Vagina (tissue), 2 donors: ENCODE measurements at regions not wholly inside any gene's neighbourhood (a gene's known extent, or its start where the extent isn't known, plus 50 kb on each side); places are given as distances from the start of the nearest gene placed in this dataset.

ENCODE experiments used
- DNase-seq, 2 donors: peaks; one replicate each; pipeline ENCODE4 v3.0.0-alpha.2; 2017; ENCODE audit errors: extremely low spot score in 2 of 2
- H3K27ac ChIP-seq: fragments of 200-600 bp; sonication (generic); one replicate; pipeline ENCODE4 v1.5.1; 2019
- H3K27me3 ChIP-seq: fragments of 200-600 bp; sonication (generic); one replicate; pipeline ENCODE4 v1.5.1; 2019
- H3K36me3 ChIP-seq, 2 donors: fragments of 200-600 bp; sonication (generic); one replicate each; pipeline ENCODE4 v1.5.1; 2017 to 2019
- H3K4me1 ChIP-seq: fragments of 200-600 bp; sonication (generic); one replicate; pipeline ENCODE4 v1.5.1; 2019
- H3K4me3 ChIP-seq, 2 donors: fragments of 200-600 bp; sonication (generic); 1 replicate in 1 of 2; 2 replicates in 1 of 2; pipeline ENCODE4 v1.5.1; 2016 to 2019
- H3K9me3 ChIP-seq: fragments of 200-600 bp; sonication (generic); one replicate; pipeline ENCODE4 v1.5.1; 2019
- POLR2A ChIP-seq, 2 donors: fragments of 450-650 bp; IDR thresholded peaks; one replicate each; pipeline ENCODE4 v1.6.1; 2017; ENCODE audit warnings: antibody characterized with exemption in 2 of 2, mild to moderate bottlenecking in 2 of 2, moderate library complexity in 2 of 2
- POLR2AphosphoS5 ChIP-seq, 2 donors: sonication (generic); formaldehyde crosslinking; IDR thresholded peaks; one replicate each; pipeline ENCODE4 v1.9.0; 2017; ENCODE audit warnings: antibody characterized with exemption in 2 of 2, mild to moderate bottlenecking in 2 of 2, low read depth in 1 of 2; ENCODE audit not compliant: insufficient read depth in 1 of 2
- intact Hi-C: fragments of 100-400 bp; cut with DNase I; formaldehyde crosslinking; loops from one replicate; pipeline ENCODE4 v1.15.1; 2023
- TF ChIP-seq, protein P1 (sequence below), 3 experiments: fragments of 450-650 bp in 2 of 3; fragments of 200-600 bp in 1 of 3; sonication (generic) in 1 of 3; IDR thresholded peaks; one replicate each; pipeline ENCODE4 v1.5.1; 2017 to 2019; ENCODE audit warnings: antibody characterized with exemption in 3 of 3, mild to moderate bottlenecking in 2 of 3, moderate library complexity in 2 of 3

GRCh38 chr9:21695443-21695842, 107.0 kb upstream of the MTAP start:
- TF ChIP-seq POLR2A (IDR thresholded peaks at IDR 0.05) (no peak), POLR2AphosphoS5 (IDR thresholded peaks at IDR 0.05; ENCODE audit: insufficient read depth in 1 of 2, low read depth in 1 of 2) (no peak)
- TF ChIP-seq, protein P1, sequence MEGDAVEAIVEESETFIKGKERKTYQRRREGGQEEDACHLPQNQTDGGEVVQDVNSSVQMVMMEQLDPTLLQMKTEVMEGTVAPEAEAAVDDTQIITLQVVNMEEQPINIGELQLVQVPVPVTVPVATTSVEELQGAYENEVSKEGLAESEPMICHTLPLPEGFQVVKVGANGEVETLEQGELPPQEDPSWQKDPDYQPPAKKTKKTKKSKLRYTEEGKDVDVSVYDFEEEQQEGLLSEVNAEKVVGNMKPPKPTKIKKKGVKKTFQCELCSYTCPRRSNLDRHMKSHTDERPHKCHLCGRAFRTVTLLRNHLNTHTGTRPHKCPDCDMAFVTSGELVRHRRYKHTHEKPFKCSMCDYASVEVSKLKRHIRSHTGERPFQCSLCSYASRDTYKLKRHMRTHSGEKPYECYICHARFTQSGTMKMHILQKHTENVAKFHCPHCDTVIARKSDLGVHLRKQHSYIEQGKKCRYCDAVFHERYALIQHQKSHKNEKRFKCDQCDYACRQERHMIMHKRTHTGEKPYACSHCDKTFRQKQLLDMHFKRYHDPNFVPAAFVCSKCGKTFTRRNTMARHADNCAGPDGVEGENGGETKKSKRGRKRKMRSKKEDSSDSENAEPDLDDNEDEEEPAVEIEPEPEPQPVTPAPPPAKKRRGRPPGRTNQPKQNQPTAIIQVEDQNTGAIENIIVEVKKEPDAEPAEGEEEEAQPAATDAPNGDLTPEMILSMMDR (IDR thresholded peaks at IDR 0.05): no peak
- DNase-seq: no peak
- no peaks in the 10 kb centered on the region for H3K36me3 ChIP-seq
- intact Hi-C loops: no loop called here
- H3K27ac ChIP-seq: no peak overlapping the region
- H3K9me3 ChIP-seq: no peaks in the 10 kb centered on the region
- H3K4me3 ChIP-seq: no peak overlapping the region
- no peaks in the 10 kb centered on the region for H3K4me1 ChIP-seq
- H3K27me3 ChIP-seq: no peaks in the 10 kb centered on the region

DNA sequence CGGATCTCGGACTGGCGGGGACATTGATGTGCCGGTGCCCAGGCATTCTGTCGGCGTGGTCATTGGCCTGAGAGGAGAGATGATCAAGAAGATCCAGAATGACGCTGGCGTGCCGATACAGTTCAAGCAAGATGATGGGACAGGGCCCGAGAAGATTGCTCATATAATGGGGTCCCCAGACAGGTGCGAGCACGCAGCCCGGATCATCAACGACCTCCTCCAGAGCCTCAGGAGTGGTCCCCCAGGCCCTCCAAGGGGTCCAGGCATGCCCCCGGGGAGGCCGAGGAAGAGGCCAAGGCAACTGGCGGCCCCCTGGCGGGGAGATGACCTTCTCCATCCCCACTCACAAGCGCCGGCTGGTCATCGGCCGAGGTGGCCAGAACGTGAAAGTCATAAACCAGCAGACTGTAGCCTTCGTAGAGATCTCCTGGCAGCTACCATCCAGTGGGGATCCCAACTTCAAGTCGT, 106.5 kb upstream of the MTAP start:
- DNase-seq: no peak
- Histone ChIP-seq H3K4me1 (no peaks in the 10 kb centered on the region), H3K36me3 (no peaks in the 10 kb centered on the region), H3K27me3 (no peaks in the 10 kb centered on the region), H3K27ac (no peak overlapping the region), H3K9me3 (no peaks in the 10 kb centered on the region), H3K4me3 (no peak overlapping the region)
- TF ChIP-seq, protein P1 (IDR thresholded peaks at IDR 0.05): no peak
- no peak for TF ChIP-seq POLR2AphosphoS5 (IDR thresholded peaks at IDR 0.05; ENCODE audit: insufficient read depth in 1 of 2, low read depth in 1 of 2)
- no peak for TF ChIP-seq POLR2A (IDR thresholded peaks at IDR 0.05)
- intact Hi-C loops: no loop called here

GRCh38 chr9:21696411-21696871, 106.0 kb upstream of the MTAP start:
- Histone ChIP-seq H3K9me3 (no peaks in the 10 kb centered on the region), H3K27me3 (no peaks in the 10 kb centered on the region), H3K4me1 (no peaks in the 10 kb centered on the region), H3K36me3 (no peaks in the 10 kb centered on the region), H3K4me3 (no peak overlapping the region), H3K27ac (no peak overlapping the region)
- TF ChIP-seq, protein P1 (IDR thresholded peaks at IDR 0.05): no peak
- TF ChIP-seq POLR2A (IDR thresholded peaks at IDR 0.05) (no peak), POLR2AphosphoS5 (IDR thresholded peaks at IDR 0.05; ENCODE audit: insufficient read depth in 1 of 2, low read depth in 1 of 2) (no peak)
- DNase-seq: no peak
- intact Hi-C loops: no loop called here

DNA sequence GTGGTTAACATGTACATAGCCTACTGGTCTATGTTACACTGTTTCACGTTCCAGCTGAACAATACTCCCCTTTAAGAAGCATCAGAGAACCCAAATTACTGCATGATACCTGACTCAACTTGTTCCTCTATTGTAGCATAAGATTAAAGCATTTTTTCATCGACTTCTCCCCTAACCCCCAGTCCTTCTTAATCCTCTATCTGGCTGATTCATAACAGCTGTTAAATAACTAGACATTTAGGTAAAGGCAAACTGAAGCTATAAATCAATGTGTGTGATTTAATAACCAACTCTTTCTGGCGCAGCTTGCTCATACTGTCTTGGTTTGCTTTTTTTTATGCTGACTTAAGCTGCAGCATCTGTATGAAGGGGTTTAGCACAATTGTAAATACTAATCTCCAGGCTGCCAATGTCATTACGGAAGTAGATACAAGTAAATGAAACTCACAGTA, 94.2 kb upstream of the MTAP start:
- Histone ChIP-seq H3K4me1 (no peaks in the 10 kb centered on the region), H3K36me3 (no peaks in the 10 kb centered on the region), H3K27me3 (no peaks in the 10 kb centered on the region), H3K9me3 (no peaks in the 10 kb centered on the region), H3K4me3 (no peak overlapping the region), H3K27ac (no peak overlapping the region)
- no peak for TF ChIP-seq POLR2A (IDR thresholded peaks at IDR 0.05)
- TF ChIP-seq, protein P1 (IDR thresholded peaks at IDR 0.05): no peak
- TF ChIP-seq POLR2AphosphoS5 (IDR thresholded peaks at IDR 0.05; ENCODE audit: insufficient read depth in 1 of 2, low read depth in 1 of 2): no peak
- DNase-seq: no peak
- intact Hi-C loops: no loop called here

DNA sequence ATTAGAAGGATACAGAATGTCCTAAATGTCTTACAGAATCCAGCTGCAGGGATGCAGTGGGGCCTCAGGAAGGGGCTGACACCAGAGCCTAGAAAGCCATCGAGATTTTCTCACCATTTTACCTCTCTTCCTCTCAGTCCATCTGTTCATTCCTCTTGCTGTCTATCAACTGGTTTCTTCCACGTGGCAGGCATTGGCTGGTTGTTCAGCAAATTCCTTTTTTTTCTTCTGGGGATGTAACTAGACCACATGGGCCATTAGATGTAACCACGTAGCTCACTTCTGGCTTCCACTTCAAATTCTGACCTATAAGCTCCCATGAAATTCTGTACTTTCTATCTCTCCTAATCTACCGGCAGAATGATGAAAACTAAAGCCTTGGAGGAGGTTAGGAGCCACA, 93.6 kb upstream of the MTAP start:
- intact Hi-C loops: no loop called here

More for the DNA sequence above, 93.6 kb upstream of the MTAP start:
- TF ChIP-seq, protein P1 (IDR thresholded peaks at IDR 0.05): no peak
- TF ChIP-seq POLR2AphosphoS5 (IDR thresholded peaks at IDR 0.05; ENCODE audit: insufficient read depth in 1 of 2, low read depth in 1 of 2): no peak
- TF ChIP-seq POLR2A (IDR thresholded peaks at IDR 0.05): no peak
- Histone ChIP-seq H3K9me3 (no peaks in the 10 kb centered on the region), H3K27ac (no peak overlapping the region), H3K4me3 (no peak overlapping the region), H3K4me1 (no peaks in the 10 kb centered on the region), H3K27me3 (no peaks in the 10 kb centered on the region), H3K36me3 (no peaks in the 10 kb centered on the region)
- no peak for DNase-seq
